AG08395 (cell line): ENCODE measurements at regions not wholly inside any gene's neighbourhood (a gene's known extent, or its start where the extent isn't known, plus 50 kb on each side); places are given as distances from the start of the nearest gene placed in this dataset.

Source experiments
- DNase-seq: peaks from one replicate; pipeline ENCODE4 v3.0.0; 2012; ENCODE audit warnings: mixed read lengths, low spot score

GRCh38 chr4:11768251-11768972 lies 339.7 kb upstream of the HS3ST1 start:
- no peak for DNase-seq

GRCh38 chr4:11765849-11766453 lies 337.3 kb upstream of the HS3ST1 start:
- no peak for DNase-seq

- DNase-seq = no peak
Measured at GRCh38 chr4:11748164-11748872, 319.6 kb upstream of the HS3ST1 start.

- DNase-seq = no peak
Measured at GRCh38 chr4:11746734-11747133, 318.0 kb upstream of the HS3ST1 start.

- DNase-seq = no peak
Measured at GRCh38 chr4:11743976-11744375, 315.3 kb upstream of the HS3ST1 start.

GRCh38 chr4:11743236-11743635 lies 314.5 kb upstream of the HS3ST1 start:
- DNase-seq = no peak

GRCh38 chr4:11741190-11741652 lies 312.5 kb upstream of the HS3ST1 start:
- no peak for DNase-seq

GRCh38 chr4:11739992-11740391 lies 311.3 kb upstream of the HS3ST1 start:
- DNase-seq = no peak

- no peak for DNase-seq
Measured at GRCh38 chr4:11736978-11737377, 308.3 kb upstream of the HS3ST1 start.

GRCh38 chr4:11735651-11736050 lies 307.0 kb upstream of the HS3ST1 start:
- DNase-seq = no peak

GRCh38 chr4:11732155-11732554 lies 303.5 kb upstream of the HS3ST1 start:
- no peak for DNase-seq

- DNase-seq = no peak
Measured at GRCh38 chr4:11730545-11730944, 301.9 kb upstream of the HS3ST1 start.

- no peak for DNase-seq
Measured at GRCh38 chr4:11729548-11729947, 300.9 kb upstream of the HS3ST1 start.

- DNase-seq = no peak
Measured at GRCh38 chr4:11727903-11728564, 299.3 kb upstream of the HS3ST1 start.

GRCh38 chr4:11724731-11725130 lies 296.0 kb upstream of the HS3ST1 start:
- DNase-seq = no peak

GRCh38 chr4:11722223-11722622 lies 293.5 kb upstream of the HS3ST1 start:
- DNase-seq = no peak

- no peak for DNase-seq
Measured at GRCh38 chr4:11720292-11720691, 291.6 kb upstream of the HS3ST1 start.

GRCh38 chr4:11719879-11720278 lies 291.2 kb upstream of the HS3ST1 start:
- DNase-seq = no peak

- DNase-seq = no peak
Measured at GRCh38 chr4:11715753-11716521, 287.2 kb upstream of the HS3ST1 start.

- no peak for DNase-seq
Measured at GRCh38 chr4:11710453-11711093, 281.9 kb upstream of the HS3ST1 start.

- no peak for DNase-seq
Measured at GRCh38 chr4:11704186-11704830, 275.6 kb upstream of the HS3ST1 start.
